ENCODE measurements at regions not wholly inside any gene's neighbourhood (a gene's known extent, or its start where the extent isn't known, plus 50 kb on each side); places are given as distances from the start of the nearest gene placed in this dataset.

- TF ChIP-seq POLR2A (IDR thresholded peaks at IDR 0.05; ENCODE audit: low read depth, low read length) = no peak
- no peak for TF ChIP-seq POLR2AphosphoS5 (IDR thresholded peaks at IDR 0.05; ENCODE audit: low read depth, low read length)
Observed at GRCh38 chr12:28114488-28114887, 75.8 kb upstream of the CCDC91 start.
